ENCODE measurements at regions not wholly inside any gene's neighbourhood (a gene's known extent, or its start where the extent isn't known, plus 50 kb on each side); places are given as distances from the start of the nearest gene placed in this dataset.

DNA sequence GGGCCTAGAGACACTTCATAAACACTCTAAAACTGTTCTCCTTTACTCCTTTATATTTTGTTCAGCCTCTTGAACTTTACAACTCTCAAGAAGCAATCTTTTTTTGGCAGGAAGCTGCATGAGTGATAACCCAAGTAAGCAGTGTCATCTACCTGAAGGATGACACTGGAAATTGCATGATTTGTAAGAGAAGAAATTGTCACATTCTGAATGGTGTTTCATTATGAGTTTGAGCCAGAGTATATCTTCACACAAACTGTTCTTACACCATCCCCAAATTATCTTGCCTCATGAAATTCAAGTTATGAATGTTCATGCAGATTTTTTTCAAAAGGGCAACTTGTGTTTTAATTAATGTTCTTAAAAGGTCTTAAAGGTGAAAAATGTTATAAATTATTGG, 799.3 kb downstream of the TBC1D32 start:
- H3K4me3 ChIP-seq (ENCODE audit: low read depth, low read length): no peak overlapping the region
- TF ChIP-seq CTCF (IDR thresholded peaks at IDR 0.05; ENCODE audit: insufficient read depth, low read depth, low read length, missing control alignments): no peak
- DNase-seq (ENCODE audit: low read depth): no peak

- no peak for TF ChIP-seq CTCF (IDR thresholded peaks at IDR 0.05; ENCODE audit: insufficient read depth, low read depth, low read length, missing control alignments)
- DNase-seq (ENCODE audit: low read depth): no peak
- H3K4me3 ChIP-seq (ENCODE audit: low read depth, low read length): no peak overlapping the region
These were observed 807.7 kb downstream of the TBC1D32 start for GRCh38 chr6:120526576-120526975.

- no peak overlapping the region for H3K4me3 ChIP-seq (ENCODE audit: low read depth, low read length)
- no peak for TF ChIP-seq CTCF (IDR thresholded peaks at IDR 0.05; ENCODE audit: insufficient read depth, low read depth, low read length, missing control alignments)
- no peak for DNase-seq (ENCODE audit: low read depth)
These were observed 819.7 kb downstream of the TBC1D32 start for GRCh38 chr6:120514544-120514943.

DNA sequence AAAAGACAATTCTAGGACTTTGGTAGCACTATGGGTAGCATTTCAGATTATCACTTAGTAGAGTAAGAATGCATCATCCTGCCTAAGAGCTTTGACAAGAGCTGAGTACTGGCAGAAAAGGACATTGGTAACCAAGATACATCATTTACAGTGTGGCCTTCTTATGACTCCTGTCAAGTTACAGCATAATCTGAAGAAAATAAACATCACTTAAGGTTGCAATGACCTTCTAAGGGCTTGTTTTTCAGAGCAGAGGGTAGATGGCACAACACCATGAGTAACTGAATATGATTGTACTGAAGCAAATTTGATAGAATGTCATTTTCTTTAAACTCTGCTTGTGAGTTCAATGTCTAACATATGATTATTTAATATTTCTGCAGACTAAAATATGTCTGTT, 822.6 kb downstream of the TBC1D32 start:
- no peak for TF ChIP-seq CTCF (IDR thresholded peaks at IDR 0.05; ENCODE audit: insufficient read depth, low read depth, low read length, missing control alignments)
- no peak for DNase-seq (ENCODE audit: low read depth)
- H3K4me3 ChIP-seq (ENCODE audit: low read depth, low read length): no peak overlapping the region

GRCh38 chr6:120498711-120499110, 835.6 kb downstream of the TBC1D32 start:
- DNase-seq (ENCODE audit: low read depth): no peak
- no peak overlapping the region for H3K4me3 ChIP-seq (ENCODE audit: low read depth, low read length)
- no peak for TF ChIP-seq CTCF (IDR thresholded peaks at IDR 0.05; ENCODE audit: insufficient read depth, low read depth, low read length, missing control alignments)

DNA sequence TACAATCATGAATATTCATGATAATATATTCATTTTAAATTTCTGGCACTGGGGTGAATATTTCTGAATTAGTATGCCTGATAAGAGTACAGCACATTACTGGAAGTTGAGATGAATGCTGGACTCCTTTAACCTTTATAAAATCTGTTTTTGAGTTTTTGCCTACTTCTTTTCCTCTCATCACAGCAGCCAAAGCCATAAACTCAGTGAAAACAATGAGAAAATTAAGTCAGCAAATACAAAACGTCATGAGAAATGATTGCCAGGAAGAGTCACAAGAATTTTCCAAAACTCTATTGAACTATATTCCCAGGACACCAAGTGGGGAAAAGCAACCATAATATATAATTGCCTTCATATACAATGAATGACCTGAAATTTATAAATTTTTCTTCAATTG, 837.6 kb downstream of the TBC1D32 start:
- H3K4me3 ChIP-seq (ENCODE audit: low read depth, low read length): no peak overlapping the region
- no peak for DNase-seq (ENCODE audit: low read depth)
- no peak for TF ChIP-seq CTCF (IDR thresholded peaks at IDR 0.05; ENCODE audit: insufficient read depth, low read depth, low read length, missing control alignments)

DNA sequence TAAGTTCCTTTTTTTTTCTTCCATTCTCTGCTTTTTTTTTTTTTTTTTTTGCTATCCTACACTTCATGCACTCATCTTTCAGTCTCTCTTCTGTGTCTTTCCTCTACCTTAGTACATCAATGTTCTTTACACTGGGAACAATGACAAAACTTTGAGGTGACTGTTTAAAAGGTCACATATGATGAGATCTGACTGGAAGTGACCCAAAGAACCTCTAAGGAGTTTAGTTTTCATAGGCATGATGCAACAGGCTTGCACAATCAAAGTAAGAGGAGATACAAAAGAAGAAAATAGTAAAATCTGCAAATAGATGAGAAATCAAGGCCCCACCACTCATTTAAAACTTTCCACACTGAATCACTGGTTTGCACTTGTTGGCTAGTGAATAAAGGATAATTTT, 840.8 kb downstream of the TBC1D32 start:
- no peak for DNase-seq (ENCODE audit: low read depth)
- no peak overlapping the region for H3K4me3 ChIP-seq (ENCODE audit: low read depth, low read length)
- no peak for TF ChIP-seq CTCF (IDR thresholded peaks at IDR 0.05; ENCODE audit: insufficient read depth, low read depth, low read length, missing control alignments)

Measured in GM12865 (cell line).